Activated T-cell treated with anti-CD3 and anti-CD28 coated beads for 48 hours (primary cell): ENCODE measurements at regions not wholly inside any gene's neighbourhood (a gene's known extent, or its start where the extent isn't known, plus 50 kb on each side); places are given as distances from the start of the nearest gene placed in this dataset.

Experiments
- DNase-seq: peaks from one replicate; pipeline ENCODE4 v3.0.0-alpha.2; 2020; ENCODE audit warnings: low read depth

- DNase-seq = no peak
Measured at GRCh38 chr1:30316056-30316455, 407.3 kb downstream of the MATN1 start.

DNA sequence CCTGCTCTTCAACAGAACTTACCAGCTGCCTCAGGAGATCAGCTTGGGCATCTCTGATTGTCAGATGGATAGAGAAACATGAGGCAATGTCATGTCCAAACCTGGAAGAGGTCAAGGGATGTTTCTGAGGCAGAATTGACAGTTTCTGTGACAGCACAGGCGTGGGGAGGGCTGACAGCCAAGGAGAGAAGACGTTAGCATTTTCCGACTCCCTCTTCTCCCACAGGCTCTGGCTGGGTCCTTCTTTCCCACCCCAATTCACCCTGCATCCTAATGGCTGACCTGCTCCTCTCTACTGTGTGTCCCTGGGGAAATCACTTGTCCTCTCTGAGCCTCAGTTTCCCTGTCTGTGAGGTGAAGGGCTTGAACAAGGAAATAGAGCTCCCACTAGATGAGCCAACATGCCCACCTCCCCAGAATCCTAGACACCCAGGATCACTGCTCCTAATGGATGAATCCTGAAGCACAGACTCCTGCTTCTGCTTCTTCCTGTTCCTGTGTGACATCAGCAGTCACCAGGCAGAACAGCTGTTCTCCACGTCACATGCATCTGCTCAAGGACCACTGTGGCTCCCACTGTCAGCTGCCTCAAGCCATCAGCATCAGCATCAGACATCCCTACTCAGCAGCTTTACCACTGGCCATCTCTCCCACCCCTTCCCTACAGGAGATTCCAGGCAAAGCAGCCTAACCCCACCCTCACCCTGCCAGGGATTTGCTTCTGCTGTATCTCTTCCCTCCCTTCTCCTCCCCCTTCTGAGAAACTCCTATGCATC, 408.0 kb downstream of the MATN1 start:
- DNase-seq = no peak

GRCh38 chr1:30314591-30314990, 408.8 kb downstream of the MATN1 start:
- DNase-seq = no peak

DNA sequence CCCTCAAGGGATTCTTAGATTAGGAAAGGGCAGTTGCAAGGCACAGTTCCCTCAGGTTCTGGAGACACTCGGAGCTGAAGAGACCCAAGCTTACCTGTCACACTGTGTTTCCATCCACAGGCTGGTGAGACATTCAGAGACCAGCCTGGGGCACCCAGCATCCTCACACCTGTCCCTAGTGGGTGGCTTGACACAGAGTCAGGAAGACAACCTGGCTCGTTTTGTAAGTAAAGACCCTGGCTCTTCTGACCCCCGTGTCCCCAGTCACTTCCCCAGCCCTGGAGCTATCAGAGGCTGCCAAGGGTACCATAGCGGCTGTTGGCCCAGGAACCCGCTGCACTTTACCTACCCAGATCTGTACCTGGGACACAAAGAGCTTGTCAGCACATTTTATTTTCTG, 409.8 kb downstream of the MATN1 start:
- no peak for DNase-seq

DNA sequence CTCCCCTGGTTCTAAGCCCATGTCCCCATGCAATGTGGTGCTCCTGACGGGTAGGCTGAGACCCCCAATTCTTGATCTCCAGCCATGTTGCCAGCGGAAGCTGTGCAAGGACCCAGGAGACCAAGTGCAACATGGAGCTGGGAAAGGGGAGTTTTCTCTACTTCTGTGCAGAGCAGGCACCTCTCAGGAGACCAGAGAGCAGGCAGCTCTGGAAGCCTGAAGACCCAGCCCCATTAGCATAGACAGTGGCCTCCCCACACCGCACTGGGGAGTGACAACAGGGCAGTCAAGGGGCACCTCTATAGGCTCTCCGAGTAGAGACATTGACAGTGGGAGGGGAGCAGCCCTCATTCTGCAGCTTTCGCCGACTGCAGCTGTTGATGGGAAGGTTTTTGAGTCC, 410.2 kb downstream of the MATN1 start:
- DNase-seq = no peak

- DNase-seq = no peak
Measured at GRCh38 chr1:30312226-30312625, 411.2 kb downstream of the MATN1 start.

DNA sequence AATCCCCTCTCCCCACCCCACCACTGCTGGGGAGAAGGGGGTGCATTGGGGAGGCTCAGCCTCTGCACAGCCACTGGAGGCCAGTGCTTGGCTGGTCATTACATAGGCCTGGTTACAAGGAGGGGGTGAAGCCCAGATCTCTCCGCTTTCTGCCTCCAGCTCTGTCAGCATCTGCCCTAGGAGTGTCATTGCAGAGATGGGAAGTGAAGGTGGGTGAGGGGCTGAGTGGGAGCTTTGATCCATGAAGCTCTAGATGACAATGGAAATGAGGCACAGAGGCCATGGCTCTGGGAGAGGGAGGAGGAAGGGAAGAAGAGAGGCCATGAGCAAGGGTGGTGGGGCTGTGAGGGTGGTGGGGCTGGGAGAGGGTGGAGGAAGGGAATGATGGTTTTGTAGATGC, 411.6 kb downstream of the MATN1 start:
- DNase-seq = no peak

DNA sequence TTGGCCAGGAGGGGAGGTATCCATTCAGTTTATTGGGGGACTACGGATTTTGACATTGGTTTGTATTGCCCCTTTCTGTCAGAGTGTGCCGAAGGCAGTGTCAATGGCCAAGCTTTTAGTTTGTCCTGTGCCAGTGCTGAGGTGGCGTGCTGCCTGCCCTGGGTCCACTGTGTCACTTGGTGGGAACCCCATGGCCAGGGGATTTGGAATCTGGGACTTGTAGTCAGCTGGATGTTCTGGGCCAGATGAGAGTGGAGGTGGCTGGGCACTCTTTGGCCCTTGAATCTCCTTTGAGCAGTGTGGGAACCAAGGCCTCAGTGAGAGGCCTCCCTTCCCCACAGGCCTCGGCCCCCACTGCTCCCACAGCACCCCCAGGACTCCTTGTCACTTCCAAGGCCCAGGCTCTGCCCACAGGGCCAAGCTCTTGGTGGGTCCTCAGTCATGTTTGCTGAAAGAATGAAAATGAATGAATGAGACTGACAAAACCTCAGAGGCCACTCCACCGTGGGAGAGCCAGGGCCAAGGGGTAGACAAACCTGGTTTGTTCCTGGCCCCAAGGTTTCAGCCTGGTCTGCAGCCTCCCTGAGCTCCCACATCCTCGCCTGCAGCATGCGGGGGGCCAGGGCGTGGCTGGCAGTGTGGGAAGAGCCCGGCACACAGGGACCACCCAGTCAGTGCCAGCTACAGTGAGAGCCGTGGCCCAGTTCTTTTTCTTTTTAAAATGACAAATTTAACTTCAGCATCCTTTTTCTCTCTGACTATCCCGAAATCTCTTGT, 412.2 kb downstream of the MATN1 start:
- DNase-seq = no peak

GRCh38 chr1:30307182-30307581, 416.2 kb downstream of the MATN1 start:
- DNase-seq = no peak

DNA sequence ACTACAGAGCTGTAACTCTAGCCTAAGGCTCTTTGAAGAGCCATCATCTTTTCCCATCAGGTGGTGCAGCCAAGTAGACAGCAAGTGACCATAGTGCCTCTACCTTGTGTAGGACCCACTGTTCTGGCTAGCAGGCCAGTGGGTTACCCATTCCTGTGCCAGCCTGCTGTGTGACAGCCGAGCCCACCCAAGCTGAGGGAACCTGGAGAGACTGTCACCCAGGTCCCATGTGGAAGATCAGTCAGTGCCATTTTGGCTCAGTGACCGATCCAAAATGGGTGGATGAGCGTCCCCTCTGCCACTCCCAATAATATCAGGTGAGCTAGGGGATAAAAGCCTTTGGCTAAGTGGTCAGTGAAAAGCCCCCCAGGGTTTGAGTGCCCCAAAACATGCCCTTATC, 417.9 kb downstream of the MATN1 start:
- no peak for DNase-seq

DNA sequence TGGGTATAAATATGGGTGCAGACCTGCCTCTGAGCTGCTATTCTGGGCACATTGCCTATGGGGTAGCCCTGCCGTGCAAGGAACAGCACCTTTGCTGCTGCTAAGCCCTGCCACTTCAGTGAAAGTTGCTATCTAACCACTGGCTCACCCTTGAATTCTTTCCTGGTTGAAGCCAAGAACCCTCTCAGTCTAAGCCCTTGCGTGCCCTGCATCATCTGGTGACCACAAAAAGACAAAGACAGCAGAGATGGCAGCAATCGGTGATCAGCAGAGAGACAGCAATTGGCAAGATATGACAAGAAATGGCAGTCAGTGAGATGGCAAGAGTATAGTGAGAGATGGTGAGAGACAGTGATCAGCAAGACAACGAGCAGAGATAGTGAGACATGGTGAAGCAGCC, 418.3 kb downstream of the MATN1 start:
- DNase-seq = no peak

GRCh38 chr1:30304080-30304479, 419.3 kb downstream of the MATN1 start:
- DNase-seq = no peak

DNA sequence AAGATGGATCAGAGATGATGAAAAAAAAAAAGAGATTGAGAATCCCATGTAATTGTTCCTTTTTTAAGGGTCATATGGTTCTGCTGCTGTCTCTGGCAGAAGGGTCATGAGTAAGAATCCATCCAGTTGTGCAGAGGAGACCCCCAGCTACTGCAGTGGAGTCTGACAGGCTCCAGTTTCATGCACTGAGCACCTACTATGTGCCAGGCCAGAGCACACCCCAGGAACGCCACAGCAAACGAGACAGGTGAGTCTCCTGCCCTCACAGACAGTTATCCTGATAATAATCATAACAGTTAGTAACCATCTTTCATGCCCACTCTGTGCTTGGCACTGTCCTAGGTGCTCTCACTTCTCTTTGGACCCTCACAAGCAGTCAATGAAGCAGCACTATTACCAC, 420.0 kb downstream of the MATN1 start:
- no peak for DNase-seq

DNA sequence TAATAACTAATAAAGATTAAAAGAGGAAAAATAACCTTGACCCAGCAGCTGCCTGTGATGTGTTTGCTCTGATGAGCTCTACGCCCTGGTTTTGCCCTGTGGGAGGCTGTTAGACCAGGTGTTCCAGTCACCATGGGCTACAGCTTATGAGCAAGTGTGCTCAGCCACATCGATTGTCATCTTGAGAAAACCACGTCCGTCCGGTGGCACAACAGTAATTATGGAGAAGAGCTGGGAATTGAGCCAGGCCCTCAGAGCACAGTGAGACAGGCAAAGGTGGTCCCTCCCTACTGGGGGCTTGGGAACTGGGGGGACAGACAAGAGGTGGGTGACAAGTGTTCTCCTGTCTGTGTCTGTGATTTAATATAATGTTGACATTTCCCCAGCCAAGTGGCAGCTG, 420.5 kb downstream of the MATN1 start:
- DNase-seq = no peak

DNA sequence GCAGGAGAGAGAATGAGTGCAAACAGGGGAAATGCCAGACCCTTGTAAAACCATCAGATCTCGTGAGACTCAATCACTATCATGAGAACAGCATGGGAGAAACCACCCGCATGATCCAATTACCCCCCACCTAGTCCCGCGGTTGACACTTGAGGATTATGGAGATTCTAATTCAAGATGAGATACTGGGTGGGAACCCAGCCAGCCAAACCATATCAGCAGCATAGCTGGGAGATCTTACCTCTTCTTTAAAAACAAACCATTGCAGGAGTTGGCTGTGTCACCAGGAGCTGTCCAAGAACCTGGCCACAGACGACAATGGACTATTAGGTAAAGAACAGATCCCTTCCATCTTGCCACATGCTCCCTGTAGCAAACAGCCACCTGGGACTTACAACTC, 422.7 kb downstream of the MATN1 start:
- no peak for DNase-seq

GRCh38 chr1:30299393-30299792, 424.0 kb downstream of the MATN1 start:
- no peak for DNase-seq

- no peak for DNase-seq
Measured at GRCh38 chr1:30295674-30296073, 427.7 kb downstream of the MATN1 start.

DNA sequence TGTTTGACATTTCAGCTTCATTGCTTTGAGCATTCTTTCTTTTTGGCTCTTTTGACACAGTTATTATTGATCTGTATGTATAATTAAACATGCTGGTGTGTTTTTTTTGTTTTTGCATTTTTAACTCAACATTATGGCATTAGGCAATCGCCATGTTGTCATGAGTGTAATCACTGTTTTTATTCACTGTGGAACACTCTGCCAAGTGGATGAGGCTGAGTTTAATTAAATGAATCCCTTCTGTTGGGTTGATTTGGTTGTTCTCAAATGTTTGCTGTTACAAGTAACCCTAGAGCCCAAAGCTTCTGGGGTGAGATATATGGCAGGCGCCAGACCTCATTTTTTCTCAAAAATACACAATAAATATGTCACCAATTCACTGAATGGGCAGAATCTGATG, 428.1 kb downstream of the MATN1 start:
- DNase-seq = no peak

- no peak for DNase-seq
Measured at GRCh38 chr1:30294508-30294907, 428.9 kb downstream of the MATN1 start.

DNA sequence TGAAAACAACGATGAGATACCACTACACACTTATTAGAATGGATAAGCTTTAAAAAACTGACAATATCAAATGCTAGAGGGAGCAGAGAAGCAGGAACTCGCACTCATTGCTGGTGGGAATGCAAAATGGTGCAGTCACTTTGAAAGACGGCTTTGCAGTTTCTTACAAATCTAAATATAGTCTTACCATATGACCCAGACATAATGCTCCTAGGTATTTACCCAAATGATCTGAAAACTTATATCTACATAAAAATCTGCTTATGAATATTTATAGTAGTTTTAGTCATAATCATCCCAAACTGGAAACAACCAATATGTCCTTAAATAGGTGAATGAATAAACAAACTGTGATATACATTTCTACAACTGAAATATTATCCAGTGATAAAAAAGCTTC, 430.9 kb downstream of the MATN1 start:
- no peak for DNase-seq

- DNase-seq = no peak
Measured at GRCh38 chr1:30291526-30291925, 431.9 kb downstream of the MATN1 start.

GRCh38 chr1:30290581-30290980, 432.8 kb downstream of the MATN1 start:
- no peak for DNase-seq

DNA sequence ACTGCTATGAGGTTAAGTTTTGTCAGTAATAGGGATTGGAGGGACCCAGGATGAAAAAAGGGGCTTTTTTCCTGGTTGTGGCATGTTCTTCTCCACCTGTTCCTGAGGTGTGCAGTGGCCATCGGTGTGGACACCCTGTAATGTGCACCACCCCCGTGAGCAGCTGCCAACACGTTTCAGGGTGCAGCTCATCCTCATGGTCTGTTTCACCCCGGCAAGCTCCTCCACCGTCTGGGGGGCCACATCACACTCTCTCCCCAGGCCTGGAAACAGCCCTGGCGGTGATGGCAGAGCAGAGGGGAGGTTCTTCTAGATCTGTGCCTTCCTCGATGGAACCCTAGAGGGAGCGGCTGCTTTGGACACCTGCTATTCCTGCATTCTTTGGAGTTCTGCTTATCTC, 435.4 kb downstream of the MATN1 start:
- DNase-seq = no peak
